Cardiac fibroblast (primary cell): ENCODE measurements at regions not wholly inside any gene's neighbourhood (a gene's known extent, or its start where the extent isn't known, plus 50 kb on each side); places are given as distances from the start of the nearest gene placed in this dataset.

Experiments used
- DNase-seq, 2 donors: peaks; one replicate each; pipeline versions ENCODE4 v3.0.0 to v3.0.0-alpha.2; 2010; ENCODE audit warnings: low read depth in 2 of 2
- H3K4me3 ChIP-seq, 2 donors: replicated peaks in 1 of 2; 1 replicate in 1 of 2; 2 replicates in 1 of 2; pipeline ENCODE4 v1.5.1; 2011; ENCODE audit warnings: low read depth in 2 of 2, low read length in 2 of 2, mild to moderate bottlenecking in 2 of 2, moderate library complexity in 1 of 2
- CTCF ChIP-seq: IDR thresholded peaks from one replicate; pipeline ENCODE4 v1.5.1; 2011; ENCODE audit warnings: low read depth, mild to moderate bottlenecking, low read length, inconsistent platforms

GRCh38 chr7:49080896-49081475 lies 156.6 kb downstream of the CDC14C start:
- H3K4me3 ChIP-seq: no peak overlapping the region
- no peak for TF ChIP-seq CTCF
- DNase-seq: no peak

- H3K4me3 ChIP-seq: no peak overlapping the region
- no peak for DNase-seq
- no peak for TF ChIP-seq CTCF
Observed at GRCh38 chr7:49088017-49088416, 163.7 kb downstream of the CDC14C start.

- TF ChIP-seq CTCF: no peak
- DNase-seq: no peak
- no peak overlapping the region for H3K4me3 ChIP-seq
Observed at GRCh38 chr7:49089717-49090116, 165.4 kb downstream of the CDC14C start.

- TF ChIP-seq CTCF: no peak
- H3K4me3 ChIP-seq: no peak overlapping the region
- DNase-seq: no peak
Observed at GRCh38 chr7:49091089-49091488, 166.7 kb downstream of the CDC14C start.

GRCh38 chr7:49091519-49091918 lies 167.2 kb downstream of the CDC14C start:
- TF ChIP-seq CTCF: no peak
- DNase-seq: no peak
- no peak overlapping the region for H3K4me3 ChIP-seq

GRCh38 chr7:49093218-49093617 lies 168.9 kb downstream of the CDC14C start:
- no peak overlapping the region for H3K4me3 ChIP-seq
- DNase-seq: no peak
- no peak for TF ChIP-seq CTCF

- no peak overlapping the region for H3K4me3 ChIP-seq
- DNase-seq: no peak
- no peak for TF ChIP-seq CTCF
Observed at GRCh38 chr7:49094866-49095265, 170.5 kb downstream of the CDC14C start.
